Panc1 (cell line): ENCODE measurements at regions not wholly inside any gene's neighbourhood (a gene's known extent, or its start where the extent isn't known, plus 50 kb on each side); places are given as distances from the start of the nearest gene placed in this dataset.

ENCODE experiments used
- ATAC-seq: fragments of 200-7000 bp; cut with Tn5 transposase; 2 replicates; pipeline ENCODE4 v1.9.1; 2020; ENCODE audit warnings: mild to moderate bottlenecking, moderate library complexity
- BruUV-seq: library from RNA; stranded (reverse); fragments of 400-500 nt; replicated peaks from 2 replicates; lab custom pipeline; 2021; lab: Mats Ljungman, UMichigan
- CTCF ChIA-PET: fragments of 300-600 bp; sonication (Branson Sonifier 250); formaldehyde crosslinking; loops from one replicate; lab custom pipeline; 2022; ENCODE audit warnings: antibody characterized with exemption; lab: Charles Lee
- POLR2A ChIA-PET: fragments of 300-600 bp; sonication (Branson Sonifier 250); formaldehyde crosslinking; loops from one replicate; lab custom pipeline; 2022; ENCODE audit warnings: antibody characterized with exemption; lab: Charles Lee
- DNase-seq: peaks from one replicate; pipeline ENCODE4 v3.0.0-alpha.2; 2010; ENCODE audit warnings: low read depth, low spot score
- H3K27ac ChIP-seq: 2 replicates; pipeline ENCODE4 v1.5.1; 2011; ENCODE audit warnings: mild to moderate bottlenecking, low read length, inconsistent platforms
- H3K27me3 ChIP-seq: fragments of 200-500 bp; sonication (Bioruptor generic); 2 replicates; pipeline ENCODE4 v1.6.0; 2014; ENCODE audit warnings: low read length, inconsistent platforms; ENCODE audit not compliant: control insufficient read depth, insufficient read depth
- H3K36me3 ChIP-seq: fragments of 200-500 bp; sonication (Bioruptor generic); 2 replicates; pipeline ENCODE4 v1.5.1; 2014; ENCODE audit warnings: inconsistent platforms, mild to moderate bottlenecking, low read length, moderate library complexity; ENCODE audit not compliant: control insufficient read depth, insufficient read depth
- H3K4me1 ChIP-seq: 2 replicates; pipeline ENCODE4 v1.5.1; 2011; ENCODE audit warnings: inconsistent platforms, mild to moderate bottlenecking, low read length, moderate library complexity; ENCODE audit not compliant: control insufficient read depth, insufficient read depth
- H3K4me3 ChIP-seq, 2 experiments: 2 replicates each; pipeline ENCODE4 v1.5.1; 2011 to 2012; ENCODE audit warnings: low read depth in 2 of 2, low read length in 2 of 2, mild to moderate bottlenecking in 2 of 2, inconsistent platforms in 1 of 2, moderate library complexity in 1 of 2
- H3K9me3 ChIP-seq: fragments of 200-500 bp; sonication (Bioruptor generic); 2 replicates; pipeline ENCODE4 v1.5.1; 2014; ENCODE audit warnings: low read depth, mild to moderate bottlenecking, inconsistent platforms, low read length, moderate library complexity; ENCODE audit not compliant: control insufficient read depth, insufficient read depth
- CTCF ChIP-seq: fragments of 450-650 bp; IDR thresholded peaks from 2 replicates; pipeline ENCODE4 v1.5.1; 2017; ENCODE audit warnings: mild to moderate bottlenecking
- POLR2AphosphoS5 ChIP-seq: IDR thresholded peaks from 2 replicates; pipeline ENCODE4 v1.6.1; 2012; ENCODE audit warnings: mild to moderate bottlenecking, low read depth, low read length, moderate library complexity
- REST ChIP-seq, 2 experiments: IDR thresholded peaks; 2 replicates each; pipeline ENCODE4 v1.6.1; 2011 to 2012; ENCODE audit warnings: low read depth in 2 of 2, control low read depth in 1 of 2, low read length in 1 of 2, mild to moderate bottlenecking in 1 of 2, moderate library complexity in 1 of 2; ENCODE audit not compliant: insufficient read depth in 1 of 2
- SIN3A ChIP-seq: IDR thresholded peaks from 2 replicates; pipeline ENCODE4 v1.6.1; 2012; ENCODE audit warnings: low read depth, mild to moderate bottlenecking, low read length, moderate library complexity, borderline replicate concordance; ENCODE audit not compliant: insufficient read depth
- TCF7L2 ChIP-seq: IDR thresholded peaks from 2 replicates; pipeline ENCODE4 v1.6.1; 2011; ENCODE audit warnings: mild to moderate bottlenecking, low read depth, low read length, inconsistent platforms
- in situ Hi-C: cut with HindIII; loops from 2 replicates; pipeline ENCODE4 v1.10.0; 2016; ENCODE audit warnings: low sequenced_read_pairs, low pct_unique_long_range_greater_than_20kb
- intact Hi-C: fragments of 100-400 bp; cut with micrococcal nuclease; formaldehyde crosslinking; loops from one replicate; pipeline ENCODE4 v1.10.0; 2022; ENCODE audit not compliant: unreplicated experiment

GRCh38 chr1:55477953-55478352 lies 262.8 kb upstream of the USP24 start:
- no peaks in the 10 kb centered on the region for H3K4me1 ChIP-seq
- TF ChIP-seq POLR2AphosphoS5 = no peak
- no peak for TF ChIP-seq TCF7L2
- TF ChIP-seq REST (IDR thresholded peaks at IDR 0.05; ENCODE audit: insufficient read depth in 1 of 2, low read depth in 2 of 2, low read length in 1 of 2) = no peak
- TF ChIP-seq CTCF = no peak
- no peak for TF ChIP-seq SIN3A
- in situ Hi-C loops (no loop called here), intact Hi-C loops (loop anchor here (10.0 kb wide), 1 partner anchor 1097 kb away; the partner anchor contains the start of gene PLPP3)
- CTCF ChIA-PET = no interaction called here
- POLR2A ChIA-PET = no interaction called here
- no peak overlapping the region for H3K4me3 ChIP-seq
- no peaks in the 10 kb centered on the region for H3K9me3 ChIP-seq
- no peak overlapping the region; the same call in 1 of the 2 replicates for H3K27ac ChIP-seq
- H3K36me3 ChIP-seq = no peaks in the 10 kb centered on the region
- BruUV-seq = no TSS peak
- ATAC-seq = no peak
- no peak for DNase-seq
- H3K27me3 ChIP-seq = no peaks in the 10 kb centered on the region

- CTCF ChIA-PET = no interaction called here
- POLR2A ChIA-PET = no interaction called here
- no peaks in the 10 kb centered on the region for H3K9me3 ChIP-seq
- DNase-seq (no peak), ATAC-seq (no peak)
- TF ChIP-seq POLR2AphosphoS5 (no peak), TCF7L2 (no peak), CTCF (no peak), REST (IDR thresholded peaks at IDR 0.05; ENCODE audit: insufficient read depth in 1 of 2, low read depth in 2 of 2, low read length in 1 of 2) (no peak), SIN3A (no peak)
- no peaks in the 10 kb centered on the region; the same call in 1 of the 2 replicates for H3K4me1 ChIP-seq
- H3K36me3 ChIP-seq = no peaks in the 10 kb centered on the region
- BruUV-seq = no TSS peak
- no peak overlapping the region for H3K27ac ChIP-seq
- intact Hi-C loops = loop anchor here (10.0 kb wide), 1 partner anchor 1098 kb away; the partner anchor contains the start of gene PLPP3
- H3K27me3 ChIP-seq = no peaks in the 10 kb centered on the region
- H3K4me3 ChIP-seq = no peak overlapping the region
- in situ Hi-C loops = no loop called here
These were observed 261.4 kb upstream of the USP24 start for GRCh38 chr1:55476445-55477015.
